Epithelial cell of esophagus (primary cell): ENCODE measurements at regions not wholly inside any gene's neighbourhood (a gene's known extent, or its start where the extent isn't known, plus 50 kb on each side); places are given as distances from the start of the nearest gene placed in this dataset.

Experiments
- DNase-seq: peaks from one replicate; pipeline ENCODE4 v3.0.0; 2010; ENCODE audit warnings: low read depth
- H3K4me3 ChIP-seq: 2 replicates; pipeline ENCODE4 v1.5.1; 2011; ENCODE audit warnings: mild to moderate bottlenecking, low read length, control low read depth
- TF ChIP-seq, protein P1 (sequence below): IDR thresholded peaks from 2 replicates; pipeline ENCODE4 v1.5.1; 2011; ENCODE audit warnings: low read depth, mild to moderate bottlenecking, low read length, control low read depth, inconsistent platforms; ENCODE audit not compliant: insufficient read depth; ENCODE audit errors: missing control alignments

DNA sequence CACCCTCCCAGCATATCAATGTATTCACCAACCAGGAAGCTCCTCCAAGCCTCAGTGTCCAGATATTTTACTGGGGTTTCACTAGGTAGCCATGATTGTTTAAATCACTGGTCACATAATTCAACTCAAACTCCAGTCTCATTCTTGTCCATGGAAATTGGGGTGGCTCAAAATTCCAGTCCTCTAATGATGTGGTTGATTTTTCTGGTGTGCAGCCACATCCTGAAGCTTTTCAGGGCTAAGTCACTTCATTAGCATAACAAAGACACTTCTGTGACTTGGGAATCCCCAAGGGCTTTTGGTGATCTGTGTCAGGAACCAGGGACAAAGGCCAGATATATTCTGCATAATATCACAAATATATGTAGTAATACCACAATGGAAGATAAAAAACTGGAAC, 786.9 kb upstream of the IGFBP3 start:
- peak; percentile 30 for DNase-seq
- TF ChIP-seq, protein P1, sequence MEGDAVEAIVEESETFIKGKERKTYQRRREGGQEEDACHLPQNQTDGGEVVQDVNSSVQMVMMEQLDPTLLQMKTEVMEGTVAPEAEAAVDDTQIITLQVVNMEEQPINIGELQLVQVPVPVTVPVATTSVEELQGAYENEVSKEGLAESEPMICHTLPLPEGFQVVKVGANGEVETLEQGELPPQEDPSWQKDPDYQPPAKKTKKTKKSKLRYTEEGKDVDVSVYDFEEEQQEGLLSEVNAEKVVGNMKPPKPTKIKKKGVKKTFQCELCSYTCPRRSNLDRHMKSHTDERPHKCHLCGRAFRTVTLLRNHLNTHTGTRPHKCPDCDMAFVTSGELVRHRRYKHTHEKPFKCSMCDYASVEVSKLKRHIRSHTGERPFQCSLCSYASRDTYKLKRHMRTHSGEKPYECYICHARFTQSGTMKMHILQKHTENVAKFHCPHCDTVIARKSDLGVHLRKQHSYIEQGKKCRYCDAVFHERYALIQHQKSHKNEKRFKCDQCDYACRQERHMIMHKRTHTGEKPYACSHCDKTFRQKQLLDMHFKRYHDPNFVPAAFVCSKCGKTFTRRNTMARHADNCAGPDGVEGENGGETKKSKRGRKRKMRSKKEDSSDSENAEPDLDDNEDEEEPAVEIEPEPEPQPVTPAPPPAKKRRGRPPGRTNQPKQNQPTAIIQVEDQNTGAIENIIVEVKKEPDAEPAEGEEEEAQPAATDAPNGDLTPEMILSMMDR, result no peak
- no peak overlapping the region for H3K4me3 ChIP-seq

DNA sequence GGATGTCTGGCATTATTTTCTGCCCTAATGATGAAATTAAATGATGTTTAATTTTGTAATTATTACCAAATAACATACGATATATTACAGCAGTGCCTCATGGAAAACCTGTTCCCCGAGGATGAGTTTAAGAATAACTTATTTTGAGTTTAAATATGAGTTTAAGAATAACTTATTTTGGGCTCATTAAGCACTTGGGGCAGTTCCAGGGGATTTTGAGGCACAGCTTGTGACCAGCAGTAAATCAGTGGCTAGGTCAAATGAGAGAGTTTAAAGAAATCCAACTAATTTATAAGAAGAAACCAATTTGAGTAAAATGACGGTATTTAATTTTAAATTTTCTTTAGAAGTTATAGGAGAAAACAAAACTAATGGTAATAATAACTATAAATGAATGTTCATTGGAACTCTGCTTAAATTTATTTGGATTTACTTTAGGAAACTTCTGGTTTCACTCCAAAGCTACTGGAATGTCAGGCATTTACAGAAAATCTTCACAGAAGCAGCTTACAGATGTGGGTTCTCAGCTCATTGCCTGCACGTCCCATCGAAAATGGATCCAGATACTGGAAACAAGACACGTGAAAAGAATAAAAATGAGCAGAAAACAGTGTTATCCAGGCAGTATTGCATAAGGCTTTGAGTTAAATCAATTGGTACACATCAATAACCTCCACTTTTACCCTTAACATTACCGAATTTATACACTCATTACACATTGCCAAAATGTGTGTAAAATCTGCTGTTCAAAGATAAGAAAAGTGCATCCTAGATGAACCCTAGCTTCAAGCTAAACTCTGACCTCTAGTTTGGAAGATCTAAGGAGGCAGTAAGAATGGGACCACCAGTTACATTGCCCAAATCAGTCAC, 784.5 kb upstream of the IGFBP3 start:
- TF ChIP-seq, protein P1, result no peak
- no peak overlapping the region for H3K4me3 ChIP-seq
- DNase-seq, result no peak

DNA sequence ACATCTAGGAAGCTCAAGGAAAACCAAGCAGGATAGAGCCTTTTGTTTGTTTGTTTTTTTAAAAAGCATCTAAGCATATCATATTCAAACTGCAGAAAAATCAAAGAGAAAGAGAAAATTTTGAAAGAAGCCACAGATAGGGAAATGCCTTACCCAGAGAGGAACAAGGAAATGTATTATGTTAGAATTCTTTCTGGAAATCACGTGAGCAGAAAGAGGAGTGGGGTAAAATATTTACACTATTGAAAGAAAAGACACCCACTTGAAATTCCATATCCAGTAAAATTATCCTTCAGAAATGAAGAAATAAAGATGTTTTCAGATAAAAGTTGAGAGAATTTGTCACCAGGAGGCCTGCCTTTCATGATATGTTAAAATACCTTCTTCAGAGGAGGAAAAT, 775.7 kb upstream of the IGFBP3 start:
- no peak for DNase-seq
- TF ChIP-seq, protein P1, result no peak
- no peak overlapping the region for H3K4me3 ChIP-seq

- TF ChIP-seq, protein P1, result no peak
- no peak for DNase-seq
- H3K4me3 ChIP-seq, result no peak overlapping the region
Measured at GRCh38 chr7:46695051-46695708, 774.1 kb upstream of the IGFBP3 start.

DNA sequence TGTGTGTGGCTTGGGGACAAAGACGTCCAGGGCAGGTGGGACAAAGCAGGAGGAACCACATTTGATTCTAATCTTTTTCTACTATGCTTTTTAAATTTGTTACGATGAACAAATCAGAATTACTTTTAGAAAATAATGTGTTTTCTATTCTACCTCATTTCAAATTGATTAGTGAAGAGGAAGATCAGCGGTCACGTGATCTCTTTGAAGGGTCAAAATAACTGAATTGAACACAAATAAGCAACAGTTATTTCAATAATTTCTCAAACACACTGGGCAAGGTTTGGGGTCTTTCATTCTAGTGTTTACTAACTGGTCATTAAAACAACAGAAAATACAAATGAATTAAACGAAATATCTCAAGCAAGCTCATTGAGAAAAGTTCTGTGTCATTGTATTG, 773.0 kb upstream of the IGFBP3 start:
- DNase-seq, result no peak
- TF ChIP-seq, protein P1, result no peak

GRCh38 chr7:46687203-46687602, 766.1 kb upstream of the IGFBP3 start:
- DNase-seq, result no peak
- TF ChIP-seq, protein P1, result no peak
- no peak overlapping the region for H3K4me3 ChIP-seq

More for the DNA sequence above, 773.0 kb upstream of the IGFBP3 start:
- no peak overlapping the region for H3K4me3 ChIP-seq
